Mesothelial cell of epicardium (in vitro differentiated cells): ENCODE measurements at regions not wholly inside any gene's neighbourhood (a gene's known extent, or its start where the extent isn't known, plus 50 kb on each side); places are given as distances from the start of the nearest gene placed in this dataset.

Source experiments
- DNase-seq, 2 experiments: peaks; one replicate each; pipeline ENCODE4 v3.0.0; 2021; ENCODE audit warnings: low spot score in 2 of 2; ENCODE audit not compliant: unreplicated experiment in 2 of 2
- H3K27ac Mint-ChIP-seq: 2 replicates; pipeline ENCODE4 v1.8.0; 2021; ENCODE audit warnings: mixed read lengths
- H3K27me3 Mint-ChIP-seq: 2 replicates; pipeline ENCODE4 v1.8.0; 2021; ENCODE audit warnings: low read depth, mixed read lengths
- H3K36me3 Mint-ChIP-seq: 2 replicates; pipeline ENCODE4 v1.8.0; 2021; ENCODE audit warnings: mixed read lengths
- H3K4me1 Mint-ChIP-seq: 2 replicates; pipeline ENCODE4 v1.8.0; 2021; ENCODE audit warnings: mixed read lengths
- H3K4me3 Mint-ChIP-seq: 2 replicates; pipeline ENCODE4 v1.8.0; 2021; ENCODE audit warnings: mild to moderate bottlenecking, moderate library complexity, mixed read lengths
- H3K9me3 Mint-ChIP-seq: 2 replicates; pipeline ENCODE4 v1.8.0; 2021; ENCODE audit warnings: mixed read lengths
- TF ChIP-seq, protein P1 (sequence below): fragments of 200-600 bp; sonication (generic); IDR thresholded peaks from one replicate; pipeline ENCODE4 v1.5.0; 2021; ENCODE audit warnings: antibody characterized with exemption; ENCODE audit not compliant: unreplicated experiment

DNA sequence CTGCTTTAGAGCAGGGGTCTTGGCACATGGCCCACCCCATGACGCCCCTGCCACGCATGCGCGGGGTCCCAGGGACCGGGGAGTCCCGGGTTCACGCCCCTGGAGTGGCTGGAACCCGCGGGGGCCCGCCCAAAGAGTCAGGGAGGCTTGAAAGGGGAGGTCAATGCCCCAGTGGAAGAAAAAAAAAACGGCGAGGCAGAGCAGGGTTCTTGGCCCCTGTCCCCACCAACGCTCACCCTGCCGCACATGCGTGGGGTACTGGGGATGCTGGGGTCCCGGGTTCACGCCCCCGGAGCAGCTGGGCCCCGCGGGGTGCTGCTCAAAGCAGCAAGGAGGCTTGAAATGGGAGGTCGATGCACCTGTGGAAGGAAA, 319.1 kb downstream of the ALG10 start:
- H3K9me3 Mint-ChIP-seq = peaks cover 4% of the 10 kb centered on the region
- H3K27ac Mint-ChIP-seq = no peak overlapping the region
- H3K4me3 Mint-ChIP-seq = no peak overlapping the region
- H3K4me1 Mint-ChIP-seq = no peaks in the 10 kb centered on the region
- TF ChIP-seq, protein P1, sequence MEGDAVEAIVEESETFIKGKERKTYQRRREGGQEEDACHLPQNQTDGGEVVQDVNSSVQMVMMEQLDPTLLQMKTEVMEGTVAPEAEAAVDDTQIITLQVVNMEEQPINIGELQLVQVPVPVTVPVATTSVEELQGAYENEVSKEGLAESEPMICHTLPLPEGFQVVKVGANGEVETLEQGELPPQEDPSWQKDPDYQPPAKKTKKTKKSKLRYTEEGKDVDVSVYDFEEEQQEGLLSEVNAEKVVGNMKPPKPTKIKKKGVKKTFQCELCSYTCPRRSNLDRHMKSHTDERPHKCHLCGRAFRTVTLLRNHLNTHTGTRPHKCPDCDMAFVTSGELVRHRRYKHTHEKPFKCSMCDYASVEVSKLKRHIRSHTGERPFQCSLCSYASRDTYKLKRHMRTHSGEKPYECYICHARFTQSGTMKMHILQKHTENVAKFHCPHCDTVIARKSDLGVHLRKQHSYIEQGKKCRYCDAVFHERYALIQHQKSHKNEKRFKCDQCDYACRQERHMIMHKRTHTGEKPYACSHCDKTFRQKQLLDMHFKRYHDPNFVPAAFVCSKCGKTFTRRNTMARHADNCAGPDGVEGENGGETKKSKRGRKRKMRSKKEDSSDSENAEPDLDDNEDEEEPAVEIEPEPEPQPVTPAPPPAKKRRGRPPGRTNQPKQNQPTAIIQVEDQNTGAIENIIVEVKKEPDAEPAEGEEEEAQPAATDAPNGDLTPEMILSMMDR = no peak
- no peaks in the 10 kb centered on the region for H3K36me3 Mint-ChIP-seq
- DNase-seq = no peak
- no peaks in the 10 kb centered on the region for H3K27me3 Mint-ChIP-seq

DNA sequence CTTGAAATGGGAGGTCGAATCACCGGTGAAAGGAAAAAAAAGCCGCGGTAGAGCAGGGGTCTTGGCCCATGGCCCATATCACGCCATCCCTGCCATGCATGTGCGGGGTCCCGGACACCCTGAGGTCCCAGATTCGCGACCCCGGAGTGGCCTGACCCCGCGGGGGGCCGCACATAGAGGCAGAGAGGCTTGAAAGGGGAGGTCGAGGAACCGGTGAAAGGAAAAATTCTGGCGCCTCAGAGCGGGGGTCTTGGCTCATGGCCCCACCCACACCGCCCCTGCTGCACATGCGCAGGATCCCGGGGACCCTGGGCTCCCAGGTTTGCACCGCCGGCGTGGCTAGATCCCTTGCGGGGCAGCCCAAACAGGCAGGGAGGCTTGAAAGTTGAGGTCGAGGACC, 319.8 kb downstream of the ALG10 start:
- Mint-ChIP-seq H3K4me1 (no peaks in the 10 kb centered on the region), H3K27me3 (no peaks in the 10 kb centered on the region), H3K9me3 (peaks cover 4% of the 10 kb centered on the region), H3K27ac (no peak overlapping the region), H3K36me3 (no peaks in the 10 kb centered on the region), H3K4me3 (no peak overlapping the region)
- TF ChIP-seq, protein P1 = no peak
- DNase-seq = no peak

DNA sequence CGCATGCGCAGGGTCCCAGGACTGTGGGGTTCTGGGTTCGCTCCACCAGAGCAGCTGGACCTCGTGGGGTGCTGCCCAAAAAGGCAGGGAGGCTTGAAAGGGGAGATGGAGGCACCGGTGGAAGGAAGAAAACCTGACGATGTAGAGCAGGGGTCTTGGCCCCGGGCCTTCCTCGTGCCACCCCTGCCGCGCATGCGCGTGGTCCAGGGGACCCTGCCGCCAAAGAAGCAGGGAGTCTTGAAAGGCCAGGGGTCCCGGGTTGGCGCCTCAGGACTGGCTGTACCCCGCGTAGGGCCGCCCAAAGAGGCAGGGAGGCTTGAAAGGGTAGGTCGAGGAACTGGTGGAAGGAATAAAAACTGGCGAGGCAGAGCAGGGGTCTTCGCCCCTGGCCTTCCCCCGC, 321.0 kb downstream of the ALG10 start:
- no peaks in the 10 kb centered on the region for H3K4me1 Mint-ChIP-seq
- H3K4me3 Mint-ChIP-seq = no peak overlapping the region
- TF ChIP-seq, protein P1 = no peak
- no peak overlapping the region for H3K27ac Mint-ChIP-seq
- DNase-seq = no peak
- no peaks in the 10 kb centered on the region for H3K9me3 Mint-ChIP-seq
- no peaks in the 10 kb centered on the region for H3K36me3 Mint-ChIP-seq
- H3K27me3 Mint-ChIP-seq = no peaks in the 10 kb centered on the region

DNA sequence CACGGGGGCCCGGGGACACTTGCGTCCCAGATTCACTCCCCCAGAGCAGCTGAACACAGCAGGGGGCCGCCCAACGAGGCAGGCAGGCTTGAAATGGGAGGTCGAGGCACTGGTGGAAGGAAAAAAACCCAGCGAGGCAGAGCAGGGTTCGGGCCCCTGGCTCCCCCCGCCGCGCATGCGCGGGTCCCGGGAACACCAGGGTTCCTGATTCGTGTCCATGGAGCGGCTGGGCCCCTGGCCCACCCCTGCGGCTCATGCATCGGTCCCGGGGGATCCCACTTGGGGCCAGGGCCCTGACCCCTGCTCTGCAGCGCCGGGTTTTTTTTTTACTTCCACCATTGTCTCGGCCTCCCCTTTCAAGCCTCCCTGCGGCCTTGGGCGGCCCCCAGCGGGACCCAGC, 321.5 kb downstream of the ALG10 start:
- no peak overlapping the region for H3K27ac Mint-ChIP-seq
- H3K36me3 Mint-ChIP-seq = no peaks in the 10 kb centered on the region
- TF ChIP-seq, protein P1 = no peak
- H3K9me3 Mint-ChIP-seq = no peaks in the 10 kb centered on the region
- DNase-seq = no peak
- H3K27me3 Mint-ChIP-seq = no peaks in the 10 kb centered on the region
- no peak overlapping the region for H3K4me3 Mint-ChIP-seq
- no peaks in the 10 kb centered on the region for H3K4me1 Mint-ChIP-seq

DNA sequence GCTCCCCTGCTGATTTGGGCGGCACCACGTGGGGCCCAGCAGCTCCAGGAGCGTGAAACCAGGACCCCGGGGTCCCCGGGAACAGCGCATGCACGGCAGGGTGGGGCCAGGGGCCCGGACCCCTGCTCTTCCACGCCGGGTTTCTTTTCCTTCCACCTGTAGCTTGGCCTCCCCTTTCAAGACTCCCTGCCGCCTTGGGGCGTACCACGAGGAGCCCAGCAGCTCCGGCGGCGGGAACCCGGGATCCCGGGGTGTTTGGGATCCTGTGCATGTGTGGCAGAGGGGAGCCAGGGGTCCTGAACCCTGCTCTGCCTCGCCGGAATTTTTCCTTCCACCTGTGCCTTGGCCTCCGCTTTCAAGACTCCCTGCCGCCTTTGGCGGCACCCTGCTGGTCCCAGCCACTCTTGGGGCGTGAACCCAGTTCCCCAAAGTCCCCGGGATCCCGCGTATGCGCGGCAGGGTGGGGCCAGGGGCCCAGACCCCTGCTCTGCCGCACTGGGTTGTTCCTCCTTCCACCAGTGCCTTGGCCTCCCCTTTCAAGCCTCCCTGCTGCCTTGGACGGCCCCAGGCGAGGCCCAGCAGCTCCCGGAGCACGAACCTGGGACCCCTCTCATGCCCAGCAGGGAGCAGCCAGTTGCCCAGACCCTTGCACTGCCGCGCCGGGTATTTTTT, 322.7 kb downstream of the ALG10 start:
- H3K36me3 Mint-ChIP-seq = no peaks in the 10 kb centered on the region
- H3K4me3 Mint-ChIP-seq = no peak overlapping the region
- TF ChIP-seq, protein P1 = no peak
- no peak overlapping the region for H3K27ac Mint-ChIP-seq
- no peaks in the 10 kb centered on the region for H3K27me3 Mint-ChIP-seq
- DNase-seq = no peak
- H3K4me1 Mint-ChIP-seq = no peaks in the 10 kb centered on the region
- H3K9me3 Mint-ChIP-seq = no peaks in the 10 kb centered on the region

DNA sequence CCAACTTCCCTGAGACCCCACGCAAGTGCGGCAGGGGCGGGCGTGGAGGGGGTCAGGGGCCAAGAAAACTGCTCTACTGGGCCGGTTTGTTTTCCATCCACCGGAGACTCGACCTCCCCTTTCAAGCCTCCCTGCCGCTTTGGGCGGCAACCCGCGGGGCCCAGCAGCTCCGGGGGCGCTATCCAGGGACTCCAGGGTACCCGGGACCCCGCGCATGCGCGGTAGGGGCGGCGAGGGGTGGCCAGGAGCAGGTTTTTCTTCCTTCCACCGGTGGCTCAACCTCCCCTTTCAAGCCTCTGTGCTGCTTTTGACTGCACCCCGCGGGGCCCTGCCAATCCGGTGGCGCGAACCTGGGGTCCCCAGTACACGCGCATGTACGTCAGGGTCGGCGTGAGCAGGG, 323.5 kb downstream of the ALG10 start:
- no peak overlapping the region for H3K27ac Mint-ChIP-seq
- DNase-seq = no peak
- no peaks in the 10 kb centered on the region for H3K4me1 Mint-ChIP-seq
- H3K36me3 Mint-ChIP-seq = no peaks in the 10 kb centered on the region
- H3K4me3 Mint-ChIP-seq = no peak overlapping the region
- TF ChIP-seq, protein P1 = no peak
- H3K27me3 Mint-ChIP-seq = no peaks in the 10 kb centered on the region
- H3K9me3 Mint-ChIP-seq = no peaks in the 10 kb centered on the region
